ENCODE measurements at regions not wholly inside any gene's neighbourhood (a gene's known extent, or its start where the extent isn't known, plus 50 kb on each side); places are given as distances from the start of the nearest gene placed in this dataset.

- DNase-seq, result no peak
- Mint-ChIP-seq H3K4me3 (no peak overlapping the region), H3K4me1 (no peaks in the 10 kb centered on the region), H3K27me3 (peaks cover 4% of the 10 kb centered on the region), H3K9me3 (peaks cover 4% of the 10 kb centered on the region), H3K27ac (no peak overlapping the region), H3K36me3 (no peaks in the 10 kb centered on the region)
- no peak for ATAC-seq (ENCODE audit: low read depth)
- POLR2A ChIA-PET, result no interaction called here
Measured at GRCh38 chr11:120041625-120042024, 96.3 kb downstream of the TRIM29 start.

GRCh38 chr11:120040151-120040840 lies 97.6 kb downstream of the TRIM29 start:
- H3K36me3 Mint-ChIP-seq, result no peaks in the 10 kb centered on the region
- ATAC-seq (ENCODE audit: low read depth) (no peak), DNase-seq (no peak)
- no peak overlapping the region for H3K27ac Mint-ChIP-seq
- no peak overlapping the region for H3K4me3 Mint-ChIP-seq
- no peaks in the 10 kb centered on the region for H3K9me3 Mint-ChIP-seq
- peaks cover 2% of the 10 kb centered on the region for H3K27me3 Mint-ChIP-seq
- POLR2A ChIA-PET, result no interaction called here
- H3K4me1 Mint-ChIP-seq, result no peaks in the 10 kb centered on the region

GRCh38 chr11:120039039-120039438 lies 98.9 kb downstream of the TRIM29 start:
- Mint-ChIP-seq H3K27me3 (peaks cover 2% of the 10 kb centered on the region), H3K36me3 (no peaks in the 10 kb centered on the region)

GRCh38 chr11:120037111-120037510 lies 100.8 kb downstream of the TRIM29 start:
- DNase-seq (no peak), ATAC-seq (ENCODE audit: low read depth) (no peak)
- no peaks in the 10 kb centered on the region for H3K4me1 Mint-ChIP-seq
- no peak overlapping the region for H3K4me3 Mint-ChIP-seq
- POLR2A ChIA-PET, result no interaction called here
- peaks cover 2% of the 10 kb centered on the region for H3K27me3 Mint-ChIP-seq
- no peaks in the 10 kb centered on the region for H3K36me3 Mint-ChIP-seq
- no peaks in the 10 kb centered on the region for H3K9me3 Mint-ChIP-seq
- H3K27ac Mint-ChIP-seq, result no peak overlapping the region

More at GRCh38 chr11:120039039-120039438, 98.9 kb downstream of the TRIM29 start:
- Mint-ChIP-seq H3K4me1 (no peaks in the 10 kb centered on the region), H3K4me3 (no peak overlapping the region), H3K27ac (no peak overlapping the region), H3K9me3 (no peaks in the 10 kb centered on the region)
- POLR2A ChIA-PET, result no interaction called here
- ATAC-seq (ENCODE audit: low read depth) (no peak), DNase-seq (no peak)

GRCh38 chr11:120035756-120036155 lies 102.2 kb downstream of the TRIM29 start:
- ATAC-seq (ENCODE audit: low read depth), result no peak
- no peaks in the 10 kb centered on the region for H3K4me1 Mint-ChIP-seq
- H3K9me3 Mint-ChIP-seq, result no peaks in the 10 kb centered on the region
- no peaks in the 10 kb centered on the region for H3K36me3 Mint-ChIP-seq
- POLR2A ChIA-PET, result no interaction called here
- no peak for DNase-seq
- H3K27me3 Mint-ChIP-seq, result peaks cover 2% of the 10 kb centered on the region
- H3K27ac Mint-ChIP-seq, result no peak overlapping the region
- no peak overlapping the region for H3K4me3 Mint-ChIP-seq

GRCh38 chr11:120034881-120035630 lies 102.9 kb downstream of the TRIM29 start:
- DNase-seq (no peak), ATAC-seq (ENCODE audit: low read depth) (no peak)
- no peaks in the 10 kb centered on the region for H3K27me3 Mint-ChIP-seq
- H3K36me3 Mint-ChIP-seq, result no peaks in the 10 kb centered on the region
- no peaks in the 10 kb centered on the region for H3K9me3 Mint-ChIP-seq
- H3K27ac Mint-ChIP-seq, result no peak overlapping the region
- POLR2A ChIA-PET, result no interaction called here
- no peaks in the 10 kb centered on the region for H3K4me1 Mint-ChIP-seq
- H3K4me3 Mint-ChIP-seq, result no peak overlapping the region

GRCh38 chr11:120034176-120034875 lies 103.6 kb downstream of the TRIM29 start:
- DNase-seq, result no peak
- Mint-ChIP-seq H3K4me1 (no peaks in the 10 kb centered on the region), H3K36me3 (no peaks in the 10 kb centered on the region), H3K9me3 (no peaks in the 10 kb centered on the region), H3K27me3 (no peaks in the 10 kb centered on the region), H3K4me3 (no peak overlapping the region), H3K27ac (no peak overlapping the region)
- POLR2A ChIA-PET, result no interaction called here
- no peak for ATAC-seq (ENCODE audit: low read depth)

GRCh38 chr11:120032766-120033390 lies 105.0 kb downstream of the TRIM29 start:
- no peaks in the 10 kb centered on the region for H3K4me1 Mint-ChIP-seq
- peaks cover 3% of the 10 kb centered on the region for H3K27me3 Mint-ChIP-seq
- no peaks in the 10 kb centered on the region for H3K36me3 Mint-ChIP-seq
- no peaks in the 10 kb centered on the region for H3K9me3 Mint-ChIP-seq
- DNase-seq (no peak), ATAC-seq (ENCODE audit: low read depth) (no peak)
- no peak overlapping the region for H3K4me3 Mint-ChIP-seq
- no peak overlapping the region for H3K27ac Mint-ChIP-seq
- POLR2A ChIA-PET, result interaction anchor here (0.7 kb wide), 1 partner anchor 100 kb away, joined by 4 read pairs; no protein-coding TSS in a partner anchor

GRCh38 chr11:120031612-120032600 lies 106.0 kb downstream of the TRIM29 start:
- no peaks in the 10 kb centered on the region for H3K9me3 Mint-ChIP-seq
- DNase-seq (no peak), ATAC-seq (ENCODE audit: low read depth) (no peak)
- H3K4me1 Mint-ChIP-seq, result no peaks in the 10 kb centered on the region
- peaks cover 3% of the 10 kb centered on the region for H3K27me3 Mint-ChIP-seq
- POLR2A ChIA-PET, result no interaction called here
- H3K36me3 Mint-ChIP-seq, result no peaks in the 10 kb centered on the region
- no peak overlapping the region for H3K4me3 Mint-ChIP-seq
- no peak overlapping the region for H3K27ac Mint-ChIP-seq

- ATAC-seq (ENCODE audit: low read depth) (no peak), DNase-seq (no peak)
- Mint-ChIP-seq H3K4me3 (no peak overlapping the region), H3K4me1 (no peaks in the 10 kb centered on the region), H3K36me3 (no peaks in the 10 kb centered on the region), H3K27me3 (peaks cover 3% of the 10 kb centered on the region), H3K27ac (no peak overlapping the region), H3K9me3 (no peaks in the 10 kb centered on the region)
- POLR2A ChIA-PET, result no interaction called here
Measured at GRCh38 chr11:120031156-120031555, 106.8 kb downstream of the TRIM29 start.

GRCh38 chr11:120030411-120030810 lies 107.5 kb downstream of the TRIM29 start:
- Mint-ChIP-seq H3K4me1 (no peaks in the 10 kb centered on the region), H3K36me3 (no peaks in the 10 kb centered on the region), H3K4me3 (no peak overlapping the region), H3K27ac (no peak overlapping the region), H3K9me3 (no peaks in the 10 kb centered on the region), H3K27me3 (peaks cover 3% of the 10 kb centered on the region)
- ATAC-seq (ENCODE audit: low read depth), result no peak
- no peak for DNase-seq
- POLR2A ChIA-PET, result no interaction called here

GRCh38 chr11:120029321-120029720 lies 108.6 kb downstream of the TRIM29 start:
- Mint-ChIP-seq H3K27me3 (peaks cover 3% of the 10 kb centered on the region), H3K9me3 (no peaks in the 10 kb centered on the region), H3K36me3 (no peaks in the 10 kb centered on the region), H3K27ac (no peak overlapping the region), H3K4me1 (no peaks in the 10 kb centered on the region), H3K4me3 (no peak overlapping the region)
- DNase-seq (no peak), ATAC-seq (ENCODE audit: low read depth) (no peak)
- POLR2A ChIA-PET, result no interaction called here

- Mint-ChIP-seq H3K9me3 (no peaks in the 10 kb centered on the region), H3K4me3 (no peak overlapping the region), H3K4me1 (no peaks in the 10 kb centered on the region), H3K27me3 (peaks cover 3% of the 10 kb centered on the region), H3K36me3 (no peaks in the 10 kb centered on the region), H3K27ac (no peak overlapping the region)
- ATAC-seq (ENCODE audit: low read depth), result no peak
- DNase-seq, result no peak
- POLR2A ChIA-PET, result no interaction called here
Measured at GRCh38 chr11:120028897-120029258, 109.0 kb downstream of the TRIM29 start.
